BE2C (cell line): ENCODE measurements at regions not wholly inside any gene's neighbourhood (a gene's known extent, or its start where the extent isn't known, plus 50 kb on each side); places are given as distances from the start of the nearest gene placed in this dataset.
"Not testable (repeated sequence)": the region's sequence is repeated elsewhere in the genome, so short reads cannot be mapped to it uniquely, and the experiment has no call there.

Experiments
- DNase-seq: peaks from one replicate; pipeline ENCODE4 v3.0.0-alpha.2; 2020
- H3K27me3 ChIP-seq: fragments of 250-450 bp; sonication (Bioruptor Pico); 2 replicates; pipeline ENCODE4 v1.5.1; 2020; ENCODE audit warnings: mild to moderate bottlenecking
- H3K36me3 ChIP-seq: fragments of 250-450 bp; sonication (Bioruptor Pico); 2 replicates; pipeline ENCODE4 v1.5.1; 2020; ENCODE audit warnings: mild to moderate bottlenecking
- H3K4me1 ChIP-seq: fragments of 250-450 bp; sonication (Bioruptor Pico); 2 replicates; pipeline ENCODE4 v1.5.1; 2020
- H3K4me3 ChIP-seq: 2 replicates; pipeline ENCODE4 v1.5.1; 2011; ENCODE audit warnings: low read depth, low read length
- H3K9me3 ChIP-seq: fragments of 250-450 bp; sonication (Bioruptor Pico); 2 replicates; pipeline ENCODE4 v1.5.1; 2020
- TF ChIP-seq, protein P1 (sequence below): IDR thresholded peaks from 2 replicates; pipeline ENCODE4 v1.5.1; 2012; ENCODE audit warnings: mild to moderate bottlenecking, low read depth, low read length

DNA sequence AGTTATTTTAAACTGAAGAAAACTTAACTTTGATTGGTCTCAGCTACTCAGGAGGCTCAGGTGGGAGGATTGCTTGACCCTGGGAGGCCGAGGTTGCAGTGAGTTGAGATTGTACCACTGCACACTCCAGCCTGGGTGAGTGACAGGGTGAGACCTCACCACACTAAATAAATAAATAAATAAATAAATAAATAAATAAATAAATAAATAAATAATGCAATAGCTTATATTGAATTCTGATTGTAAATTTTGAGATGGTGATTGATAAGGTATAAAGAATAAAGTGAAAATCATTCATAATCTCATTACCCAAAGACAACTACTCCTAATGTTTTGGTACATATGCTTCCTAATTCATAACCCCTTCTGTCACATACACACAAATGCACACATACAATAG lies 58.1 kb downstream of the TUBA3C start:
- Histone ChIP-seq H3K4me1 (no peaks in the 10 kb centered on the region), H3K4me3 (no peak overlapping the region), H3K27me3 (no peaks in the 10 kb centered on the region), H3K9me3 (no peaks in the 10 kb centered on the region), H3K36me3 (no peaks in the 10 kb centered on the region)
- no peak for DNase-seq
- TF ChIP-seq, protein P1, sequence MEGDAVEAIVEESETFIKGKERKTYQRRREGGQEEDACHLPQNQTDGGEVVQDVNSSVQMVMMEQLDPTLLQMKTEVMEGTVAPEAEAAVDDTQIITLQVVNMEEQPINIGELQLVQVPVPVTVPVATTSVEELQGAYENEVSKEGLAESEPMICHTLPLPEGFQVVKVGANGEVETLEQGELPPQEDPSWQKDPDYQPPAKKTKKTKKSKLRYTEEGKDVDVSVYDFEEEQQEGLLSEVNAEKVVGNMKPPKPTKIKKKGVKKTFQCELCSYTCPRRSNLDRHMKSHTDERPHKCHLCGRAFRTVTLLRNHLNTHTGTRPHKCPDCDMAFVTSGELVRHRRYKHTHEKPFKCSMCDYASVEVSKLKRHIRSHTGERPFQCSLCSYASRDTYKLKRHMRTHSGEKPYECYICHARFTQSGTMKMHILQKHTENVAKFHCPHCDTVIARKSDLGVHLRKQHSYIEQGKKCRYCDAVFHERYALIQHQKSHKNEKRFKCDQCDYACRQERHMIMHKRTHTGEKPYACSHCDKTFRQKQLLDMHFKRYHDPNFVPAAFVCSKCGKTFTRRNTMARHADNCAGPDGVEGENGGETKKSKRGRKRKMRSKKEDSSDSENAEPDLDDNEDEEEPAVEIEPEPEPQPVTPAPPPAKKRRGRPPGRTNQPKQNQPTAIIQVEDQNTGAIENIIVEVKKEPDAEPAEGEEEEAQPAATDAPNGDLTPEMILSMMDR = no peak

DNA sequence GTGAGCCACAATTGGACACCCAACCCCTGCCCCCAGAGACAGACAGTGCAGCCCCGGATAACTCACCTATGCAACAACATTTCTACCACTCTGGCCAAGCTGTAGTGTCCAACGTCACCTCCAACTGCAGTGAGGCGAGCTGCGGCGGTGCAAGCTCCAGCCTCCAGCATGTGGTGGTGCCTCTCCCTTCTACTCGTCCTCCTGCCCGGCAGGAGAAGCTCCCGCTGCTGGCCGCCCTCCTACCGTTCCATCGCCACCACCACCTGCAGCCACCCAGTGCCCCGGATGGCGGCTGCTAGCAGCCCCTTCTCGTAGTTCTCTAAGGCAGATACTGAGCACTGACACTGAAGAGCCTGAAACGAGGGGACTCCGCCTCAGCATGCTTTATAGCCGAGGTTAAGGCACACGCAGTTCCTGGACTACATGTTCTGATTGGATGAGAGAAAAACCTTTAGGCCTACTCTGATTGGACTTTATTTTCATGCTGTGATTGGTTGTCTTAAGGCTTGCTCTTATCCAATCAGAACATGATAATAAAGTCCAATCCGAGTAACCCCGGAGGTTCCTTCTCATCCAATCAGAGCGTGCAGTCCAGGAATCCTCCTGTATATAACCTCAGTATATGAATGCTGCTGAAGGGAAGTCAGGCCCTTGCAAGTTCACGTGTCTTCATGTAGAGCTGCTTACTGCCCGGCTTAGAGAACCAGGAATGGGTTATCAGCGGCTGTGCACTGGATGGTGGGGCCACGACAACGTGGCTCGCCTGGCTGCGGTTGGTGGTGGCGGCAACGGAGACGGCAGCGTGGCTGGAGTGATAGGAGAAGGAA lies 63.5 kb downstream of the TUBA3C start:
- no peaks in the 10 kb centered on the region for H3K27me3 ChIP-seq
- no peaks in the 10 kb centered on the region for H3K4me1 ChIP-seq
- no peaks in the 10 kb centered on the region for H3K36me3 ChIP-seq
- no peak overlapping the region for H3K4me3 ChIP-seq
- no peaks in the 10 kb centered on the region for H3K9me3 ChIP-seq
- no peak for DNase-seq
- TF ChIP-seq, protein P1 = no peak

DNA sequence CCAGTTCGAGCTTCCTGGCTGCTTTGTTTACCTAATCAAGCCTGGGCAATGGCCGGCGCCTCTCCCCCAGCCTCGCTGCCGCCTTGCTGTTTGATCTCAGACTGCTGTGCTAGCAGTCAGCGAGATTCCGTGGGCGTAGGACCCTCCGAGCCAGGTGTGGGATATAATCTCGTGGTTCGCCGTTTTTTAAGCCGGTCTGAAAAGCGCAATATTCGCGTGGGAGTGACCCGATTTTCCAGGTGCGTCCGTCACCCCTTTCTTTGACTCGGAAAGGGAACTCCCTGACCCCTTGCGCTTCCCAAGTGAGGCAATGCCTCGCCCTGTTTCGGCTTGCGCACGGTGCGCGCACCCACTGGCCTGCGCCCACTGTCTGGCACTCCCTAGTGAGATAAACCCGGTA lies 72.4 kb downstream of the TUBA3C start:
- not testable (repeated sequence) for DNase-seq, H3K9me3 ChIP-seq, H3K27me3 ChIP-seq, H3K36me3 ChIP-seq, H3K4me3 ChIP-seq, H3K4me1 ChIP-seq

DNA sequence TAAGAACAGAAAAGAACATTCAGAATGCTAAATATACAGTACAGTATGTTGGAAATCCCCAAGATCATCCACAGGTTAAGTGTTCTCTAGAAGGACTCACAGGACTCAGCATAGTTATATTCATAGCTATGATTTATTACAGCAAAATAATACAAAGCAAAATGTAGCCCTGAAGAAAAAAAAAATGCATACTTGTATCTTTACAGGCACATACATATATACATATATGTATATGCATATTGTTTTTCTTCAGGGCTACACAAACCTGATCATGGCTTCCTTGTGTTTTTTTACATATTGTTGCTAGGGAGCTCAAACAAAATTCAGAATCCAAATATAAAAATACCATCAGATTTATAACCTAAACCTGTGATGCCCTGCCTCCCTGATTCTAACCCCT lies 78.5 kb downstream of the TUBA3C start:
- H3K9me3 ChIP-seq = no peaks in the 10 kb centered on the region
- no peaks in the 10 kb centered on the region for H3K27me3 ChIP-seq
- TF ChIP-seq, protein P1 = no peak
- H3K4me1 ChIP-seq = no peaks in the 10 kb centered on the region
- H3K4me3 ChIP-seq = no peak overlapping the region
- DNase-seq = no peak
- no peaks in the 10 kb centered on the region for H3K36me3 ChIP-seq

DNA sequence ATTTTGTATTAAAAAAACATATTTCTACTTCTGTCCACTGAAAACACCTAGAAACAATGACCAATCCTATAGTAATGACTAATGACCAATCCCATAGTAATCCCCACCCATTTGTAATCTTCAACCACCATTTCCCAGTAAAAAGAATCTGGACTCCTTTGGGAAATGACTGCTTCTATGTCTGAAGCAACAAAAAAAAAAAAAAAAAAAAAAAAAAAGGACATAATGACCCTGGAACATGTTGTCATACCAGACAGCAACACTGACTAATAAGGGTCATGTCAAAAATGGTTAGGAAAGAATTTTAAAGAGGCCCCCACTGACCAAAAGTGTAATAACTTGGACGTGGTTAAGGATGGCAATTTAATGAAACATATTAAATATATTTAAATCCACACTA lies 88.3 kb downstream of the TUBA3C start:
- H3K4me1 ChIP-seq = no peaks in the 10 kb centered on the region
- TF ChIP-seq, protein P1 = no peak
- no peaks in the 10 kb centered on the region; the same call in 1 of the 2 replicates for H3K9me3 ChIP-seq
- no peaks in the 10 kb centered on the region for H3K36me3 ChIP-seq
- no peaks in the 10 kb centered on the region for H3K27me3 ChIP-seq
- H3K4me3 ChIP-seq = no peak overlapping the region
- DNase-seq = no peak

DNA sequence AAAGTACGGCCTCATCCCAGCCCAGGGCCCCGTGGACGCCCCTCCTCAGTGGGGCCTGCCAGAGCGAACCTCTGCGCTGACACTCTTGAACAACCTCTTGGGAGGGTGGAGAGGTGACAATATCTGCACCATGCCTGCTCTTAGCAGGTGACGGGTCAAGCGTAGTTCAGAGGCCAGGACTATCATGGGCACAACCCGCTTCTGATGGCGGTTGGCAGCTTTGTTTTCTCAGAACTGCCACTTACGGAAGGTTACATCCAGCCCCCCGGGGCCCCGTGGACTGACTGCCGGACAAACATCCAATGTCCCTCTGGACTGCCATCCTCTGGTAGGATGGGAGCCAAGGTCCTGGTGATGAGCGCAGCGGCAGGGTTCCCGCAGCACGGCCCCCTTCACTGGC lies 91.1 kb downstream of the TUBA3C start:
- no peak for DNase-seq
- TF ChIP-seq, protein P1 = no peak
- Histone ChIP-seq H3K4me3 (no peak overlapping the region), H3K36me3 (no peaks in the 10 kb centered on the region), H3K4me1 (no peaks in the 10 kb centered on the region), H3K27me3 (no peaks in the 10 kb centered on the region), H3K9me3 (no peaks in the 10 kb centered on the region; the same call in 1 of the 2 replicates)
